Upper lobe of right lung (tissue), 1 donor: ENCODE measurements at regions not wholly inside any gene's neighbourhood (a gene's known extent, or its start where the extent isn't known, plus 50 kb on each side); places are given as distances from the start of the nearest gene placed in this dataset.

Experiments
- ATAC-seq: fragments of 200-7000 bp; cut with Tn5 transposase; one replicate; pipeline ENCODE4 v1.9.1; 2020; ENCODE audit warnings: mild to moderate bottlenecking, moderate library complexity
- DNase-seq: peaks from one replicate; pipeline ENCODE4 v3.0.0-alpha.2; 2020
- H3K27ac ChIP-seq: fragments of 200-600 bp; one replicate; pipeline ENCODE4 v1.8.0; 2022
- H3K27me3 ChIP-seq: fragments of 200-600 bp; one replicate; pipeline ENCODE4 v1.8.0; 2022; ENCODE audit warnings: mild to moderate bottlenecking
- H3K36me3 ChIP-seq: fragments of 200-600 bp; one replicate; pipeline ENCODE4 v1.8.0; 2022
- H3K4me1 ChIP-seq: fragments of 200-600 bp; one replicate; pipeline ENCODE4 v1.8.0; 2022
- H3K4me3 ChIP-seq: fragments of 200-600 bp; one replicate; pipeline ENCODE4 v1.8.0; 2022; ENCODE audit warnings: mild to moderate bottlenecking
- H3K9me3 ChIP-seq: fragments of 200-600 bp; one replicate; pipeline ENCODE4 v1.8.0; 2022
- intact Hi-C: fragments of 100-400 bp; cut with DNase I; formaldehyde crosslinking; loops from one replicate; pipeline ENCODE4 v1.11.0; 2022
- TF ChIP-seq, protein P1 (sequence below): fragments of 200-600 bp; IDR thresholded peaks from one replicate; pipeline ENCODE4 v1.8.0; 2022; ENCODE audit warnings: antibody characterized with exemption
- donor health status: DM: no; HTN: yes; CAD: no; lungs with severe emphysema.

- no peak for DNase-seq
- ATAC-seq: no peak
- no peak overlapping the region for H3K4me3 ChIP-seq
- no peak overlapping the region for H3K27ac ChIP-seq
- no peaks in the 10 kb centered on the region for H3K4me1 ChIP-seq
- intact Hi-C loops: no loop called here
- no peaks in the 10 kb centered on the region for H3K36me3 ChIP-seq
- no peaks in the 10 kb centered on the region for H3K27me3 ChIP-seq
- TF ChIP-seq, protein P1, sequence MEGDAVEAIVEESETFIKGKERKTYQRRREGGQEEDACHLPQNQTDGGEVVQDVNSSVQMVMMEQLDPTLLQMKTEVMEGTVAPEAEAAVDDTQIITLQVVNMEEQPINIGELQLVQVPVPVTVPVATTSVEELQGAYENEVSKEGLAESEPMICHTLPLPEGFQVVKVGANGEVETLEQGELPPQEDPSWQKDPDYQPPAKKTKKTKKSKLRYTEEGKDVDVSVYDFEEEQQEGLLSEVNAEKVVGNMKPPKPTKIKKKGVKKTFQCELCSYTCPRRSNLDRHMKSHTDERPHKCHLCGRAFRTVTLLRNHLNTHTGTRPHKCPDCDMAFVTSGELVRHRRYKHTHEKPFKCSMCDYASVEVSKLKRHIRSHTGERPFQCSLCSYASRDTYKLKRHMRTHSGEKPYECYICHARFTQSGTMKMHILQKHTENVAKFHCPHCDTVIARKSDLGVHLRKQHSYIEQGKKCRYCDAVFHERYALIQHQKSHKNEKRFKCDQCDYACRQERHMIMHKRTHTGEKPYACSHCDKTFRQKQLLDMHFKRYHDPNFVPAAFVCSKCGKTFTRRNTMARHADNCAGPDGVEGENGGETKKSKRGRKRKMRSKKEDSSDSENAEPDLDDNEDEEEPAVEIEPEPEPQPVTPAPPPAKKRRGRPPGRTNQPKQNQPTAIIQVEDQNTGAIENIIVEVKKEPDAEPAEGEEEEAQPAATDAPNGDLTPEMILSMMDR: no peak
- H3K9me3 ChIP-seq: no peaks in the 10 kb centered on the region
Observed at GRCh38 chr20:52880997-52881396, 91.2 kb upstream of the TSHZ2 start.

DNA sequence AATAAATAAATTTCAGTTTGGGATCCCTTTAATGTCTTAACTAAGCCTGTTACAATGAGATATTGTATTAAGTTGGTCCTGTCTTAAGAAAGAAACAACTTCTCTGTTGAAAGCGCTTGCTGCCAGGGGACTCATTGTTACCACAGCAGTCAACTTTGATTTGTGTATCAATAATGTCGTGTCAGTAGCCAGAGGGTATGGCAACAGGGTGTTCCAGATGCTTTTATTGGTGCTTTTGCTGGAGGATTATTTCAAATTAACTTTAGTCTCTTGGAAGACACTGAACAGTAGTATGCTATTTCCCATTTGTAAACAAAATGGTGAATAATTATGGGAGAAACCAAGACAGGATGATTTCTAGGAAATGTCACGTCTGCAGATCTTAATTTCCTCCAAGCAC lies 91.9 kb upstream of the TSHZ2 start:
- Histone ChIP-seq H3K27ac (no peak overlapping the region), H3K36me3 (no peaks in the 10 kb centered on the region), H3K4me3 (no peak overlapping the region), H3K9me3 (no peaks in the 10 kb centered on the region), H3K4me1 (no peaks in the 10 kb centered on the region), H3K27me3 (no peaks in the 10 kb centered on the region)
- no peak for ATAC-seq
- DNase-seq: no peak
- intact Hi-C loops: no loop called here
- TF ChIP-seq, protein P1: no peak

- intact Hi-C loops: no loop called here
- ATAC-seq (no peak), DNase-seq (no peak)
- Histone ChIP-seq H3K36me3 (no peaks in the 10 kb centered on the region), H3K4me1 (no peaks in the 10 kb centered on the region), H3K27me3 (no peaks in the 10 kb centered on the region), H3K9me3 (no peaks in the 10 kb centered on the region), H3K4me3 (no peak overlapping the region), H3K27ac (no peak overlapping the region)
- TF ChIP-seq, protein P1: no peak
Observed at GRCh38 chr20:52874241-52874640, 97.9 kb upstream of the TSHZ2 start.

GRCh38 chr20:52869698-52870501 lies 102.3 kb upstream of the TSHZ2 start:
- intact Hi-C loops: no loop called here
- H3K4me3 ChIP-seq: no peak overlapping the region
- H3K27ac ChIP-seq: no peak overlapping the region
- DNase-seq: no peak
- no peaks in the 10 kb centered on the region for H3K36me3 ChIP-seq
- H3K27me3 ChIP-seq: no peaks in the 10 kb centered on the region
- ATAC-seq: no peak
- no peaks in the 10 kb centered on the region for H3K4me1 ChIP-seq
- H3K9me3 ChIP-seq: no peaks in the 10 kb centered on the region
- TF ChIP-seq, protein P1: no peak

GRCh38 chr20:52869276-52869675 lies 102.9 kb upstream of the TSHZ2 start:
- no peaks in the 10 kb centered on the region for H3K4me1 ChIP-seq
- no peaks in the 10 kb centered on the region for H3K36me3 ChIP-seq
- DNase-seq (no peak), ATAC-seq (no peak)
- no peak overlapping the region for H3K27ac ChIP-seq
- H3K4me3 ChIP-seq: no peak overlapping the region
- intact Hi-C loops: no loop called here
- H3K9me3 ChIP-seq: no peaks in the 10 kb centered on the region
- no peaks in the 10 kb centered on the region for H3K27me3 ChIP-seq
- TF ChIP-seq, protein P1: no peak
